Keratinocyte (primary cell): ENCODE measurements at regions not wholly inside any gene's neighbourhood (a gene's known extent, or its start where the extent isn't known, plus 50 kb on each side); places are given as distances from the start of the nearest gene placed in this dataset.
"Not testable (repeated sequence)": the region's sequence is repeated elsewhere in the genome, so short reads cannot be mapped to it uniquely, and the experiment has no call there.

Experiments used
- DNase-seq: peaks from one replicate; pipeline ENCODE4 v3.0.0-alpha.2; 2011; ENCODE audit warnings: low read depth, missing footprints, low spot score
- FAIRE-seq: peaks from 2 replicates; lab custom pipeline; 2011; peaks lifted over from hg19 to GRCh38; lab: Jason Lieb, UNC
- H2AFZ ChIP-seq: 2 replicates; pipeline ENCODE4 v1.6.0; 2012; ENCODE audit warnings: low read length, control low read depth, inconsistent platforms; ENCODE audit not compliant: control insufficient read depth
- H3K27ac ChIP-seq: 2 replicates; pipeline ENCODE4 v1.5.1; 2011; ENCODE audit warnings: low read length; ENCODE audit not compliant: control insufficient read depth, insufficient read depth
- H3K27me3 ChIP-seq: 3 replicates; pipeline ENCODE4 v1.6.0; 2011; ENCODE audit warnings: low read length; ENCODE audit not compliant: control insufficient read depth, insufficient read depth; ENCODE audit errors: extremely low read depth
- H3K36me3 ChIP-seq, 2 experiments: 2 replicates in 1 of 2; 3 replicates in 1 of 2; pipeline ENCODE4 v1.5.1; 2011; ENCODE audit warnings: low read length in 2 of 2, mild to moderate bottlenecking in 1 of 2; ENCODE audit not compliant: control insufficient read depth in 2 of 2, insufficient read depth in 2 of 2; ENCODE audit errors: extremely low read depth in 1 of 2
- H3K4me1 ChIP-seq: 3 replicates; pipeline ENCODE4 v1.5.1; 2011; ENCODE audit warnings: low read length; ENCODE audit not compliant: control insufficient read depth, insufficient read depth; ENCODE audit errors: extremely low read depth
- H3K4me2 ChIP-seq: 3 replicates; pipeline ENCODE4 v1.6.0; 2011; ENCODE audit warnings: low read depth, low read length; ENCODE audit not compliant: control insufficient read depth, insufficient read depth; ENCODE audit errors: extremely low read depth
- H3K4me3 ChIP-seq, 3 experiments: fragments of 200-600 bp in 1 of 3; sonication (generic) in 1 of 3; 2 replicates in 2 of 3; 3 replicates in 1 of 3; pipeline ENCODE4 v1.5.1; 2011 to 2016; ENCODE audit warnings: low read length in 3 of 3, mild to moderate bottlenecking in 3 of 3, control low read depth in 2 of 3, inconsistent platforms in 1 of 3, low read depth in 1 of 3, mixed read lengths in 1 of 3, mixed run types in 1 of 3, moderate library complexity in 1 of 3; ENCODE audit not compliant: control insufficient read depth in 2 of 3, insufficient read depth in 2 of 3; ENCODE audit errors: extremely low read depth in 1 of 3
- H3K79me2 ChIP-seq: 2 replicates; pipeline ENCODE4 v1.6.0; 2012; ENCODE audit warnings: low read length; ENCODE audit not compliant: control insufficient read depth, insufficient read depth
- H3K9ac ChIP-seq: 3 replicates; pipeline ENCODE4 v1.6.0; 2011; ENCODE audit warnings: low read length; ENCODE audit not compliant: control insufficient read depth, insufficient read depth; ENCODE audit errors: extremely low read depth
- H3K9me1 ChIP-seq: 3 replicates; pipeline ENCODE4 v1.6.0; 2011; ENCODE audit warnings: low read length; ENCODE audit not compliant: control insufficient read depth, insufficient read depth; ENCODE audit errors: extremely low read depth
- H3K9me3 ChIP-seq: 2 replicates; pipeline ENCODE4 v1.5.1; 2012; ENCODE audit warnings: low read depth, low read length; ENCODE audit not compliant: control insufficient read depth
- H4K20me1 ChIP-seq: 3 replicates; pipeline ENCODE4 v1.6.0; 2011; ENCODE audit warnings: low read length; ENCODE audit not compliant: control insufficient read depth, insufficient read depth; ENCODE audit errors: extremely low read depth
- EZH2 ChIP-seq: IDR thresholded peaks from one replicate; pipeline ENCODE4 v1.6.1; 2012; ENCODE audit warnings: inconsistent platforms, mild to moderate bottlenecking, low read length, moderate library complexity
- dilution Hi-C: fragments of 300-500 bp; cut with MboI; formaldehyde crosslinking; loops from one replicate; pipeline ENCODE4 v1.7.0; 2020; ENCODE audit warnings: low sequenced_read_pairs; ENCODE audit not compliant: extremely low pct_ligation_motif_present
- TF ChIP-seq, protein P1 (sequence below), 3 experiments: IDR thresholded peaks in 1 of 3; conservative IDR thresholded peaks in 1 of 3; optimal IDR thresholded peaks in 1 of 3; 2 replicates in 2 of 3; 3 replicates in 1 of 3; pipeline versions ENCODE3 to v1.5.1; 2011; ENCODE audit warnings: low read length in 3 of 3, mild to moderate bottlenecking in 3 of 3, moderate library complexity in 2 of 3, control low read depth in 1 of 3, inconsistent platforms in 1 of 3; ENCODE audit not compliant: insufficient read depth in 2 of 3; ENCODE audit errors: extremely low read depth in 1 of 3

DNA sequence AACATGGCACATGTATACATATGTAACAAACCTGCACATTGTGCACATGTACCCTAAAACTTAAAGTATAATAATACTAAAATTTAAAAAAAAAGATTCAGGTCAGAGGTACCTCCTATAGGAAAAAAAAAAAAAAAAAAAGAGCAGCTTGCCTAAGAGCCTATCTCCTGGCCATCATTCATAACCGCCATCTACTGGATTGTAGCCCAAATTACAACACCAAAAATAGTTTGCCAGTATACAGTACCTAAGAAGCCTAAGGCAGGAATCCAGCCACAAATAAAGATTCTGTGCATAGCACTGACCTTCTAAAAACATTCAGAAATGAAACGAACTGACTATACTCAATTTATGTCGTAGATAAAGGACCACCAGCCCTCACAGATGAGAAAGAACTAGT, 438.4 kb upstream of the ADGRB3 start:
- Histone ChIP-seq H3K36me3 (no peaks in the 10 kb centered on the region), H3K9me3 (no peaks in the 10 kb centered on the region), H4K20me1 (no peaks in the 10 kb centered on the region), H2AFZ (no peak overlapping the region), H3K4me2 (no peak overlapping the region), H3K4me3 (no peak overlapping the region), H3K27ac (no peak overlapping the region), H3K79me2 (no peaks in the 10 kb centered on the region), H3K4me1 (no peaks in the 10 kb centered on the region), H3K9me1 (no peaks in the 10 kb centered on the region), H3K9ac (no peak overlapping the region), H3K27me3 (no peaks in the 10 kb centered on the region)
- TF ChIP-seq, protein P1, sequence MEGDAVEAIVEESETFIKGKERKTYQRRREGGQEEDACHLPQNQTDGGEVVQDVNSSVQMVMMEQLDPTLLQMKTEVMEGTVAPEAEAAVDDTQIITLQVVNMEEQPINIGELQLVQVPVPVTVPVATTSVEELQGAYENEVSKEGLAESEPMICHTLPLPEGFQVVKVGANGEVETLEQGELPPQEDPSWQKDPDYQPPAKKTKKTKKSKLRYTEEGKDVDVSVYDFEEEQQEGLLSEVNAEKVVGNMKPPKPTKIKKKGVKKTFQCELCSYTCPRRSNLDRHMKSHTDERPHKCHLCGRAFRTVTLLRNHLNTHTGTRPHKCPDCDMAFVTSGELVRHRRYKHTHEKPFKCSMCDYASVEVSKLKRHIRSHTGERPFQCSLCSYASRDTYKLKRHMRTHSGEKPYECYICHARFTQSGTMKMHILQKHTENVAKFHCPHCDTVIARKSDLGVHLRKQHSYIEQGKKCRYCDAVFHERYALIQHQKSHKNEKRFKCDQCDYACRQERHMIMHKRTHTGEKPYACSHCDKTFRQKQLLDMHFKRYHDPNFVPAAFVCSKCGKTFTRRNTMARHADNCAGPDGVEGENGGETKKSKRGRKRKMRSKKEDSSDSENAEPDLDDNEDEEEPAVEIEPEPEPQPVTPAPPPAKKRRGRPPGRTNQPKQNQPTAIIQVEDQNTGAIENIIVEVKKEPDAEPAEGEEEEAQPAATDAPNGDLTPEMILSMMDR (optimal IDR thresholded peaks at IDR 0.05 in 1 of 3, IDR thresholded peaks at IDR 0.05 in 1 of 3, conservative IDR thresholded peaks at IDR 0.05 in 1 of 3; ENCODE audit: extremely low read depth in 1 of 3, insufficient read depth in 2 of 3, low read length in 3 of 3), result peak in 1 of 3 experiments; percentile 7
- TF ChIP-seq EZH2, result no peak
- FAIRE-seq (no peak), DNase-seq (no peak)
- dilution Hi-C loops, result no loop called here

DNA sequence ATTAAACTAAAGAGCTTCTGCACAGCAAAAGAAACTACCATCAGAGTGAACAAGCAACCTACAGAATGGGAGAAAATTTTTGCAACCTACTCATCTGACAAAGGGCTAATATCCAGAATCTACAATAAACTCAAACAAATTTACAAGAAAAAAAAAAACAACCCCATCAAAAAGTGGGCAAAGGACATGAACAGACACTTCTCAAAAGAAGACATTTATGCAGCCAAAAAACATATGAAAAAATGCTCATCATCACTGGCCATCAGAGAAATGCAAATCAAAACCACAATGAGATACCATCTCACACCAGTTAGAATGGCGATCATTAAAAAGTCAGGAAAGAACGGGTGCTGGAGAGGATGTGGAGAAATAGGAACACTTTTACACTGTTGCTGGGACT, 439.3 kb upstream of the ADGRB3 start:
- H3K9ac ChIP-seq, H3K9me1 ChIP-seq, H2AFZ ChIP-seq, H3K4me3 ChIP-seq, DNase-seq, H3K27me3 ChIP-seq, H4K20me1 ChIP-seq, H3K27ac ChIP-seq, H3K4me2 ChIP-seq, FAIRE-seq, H3K36me3 ChIP-seq, H3K4me1 ChIP-seq, H3K79me2 ChIP-seq, H3K9me3 ChIP-seq, dilution Hi-C loops: not testable (repeated sequence)

DNA sequence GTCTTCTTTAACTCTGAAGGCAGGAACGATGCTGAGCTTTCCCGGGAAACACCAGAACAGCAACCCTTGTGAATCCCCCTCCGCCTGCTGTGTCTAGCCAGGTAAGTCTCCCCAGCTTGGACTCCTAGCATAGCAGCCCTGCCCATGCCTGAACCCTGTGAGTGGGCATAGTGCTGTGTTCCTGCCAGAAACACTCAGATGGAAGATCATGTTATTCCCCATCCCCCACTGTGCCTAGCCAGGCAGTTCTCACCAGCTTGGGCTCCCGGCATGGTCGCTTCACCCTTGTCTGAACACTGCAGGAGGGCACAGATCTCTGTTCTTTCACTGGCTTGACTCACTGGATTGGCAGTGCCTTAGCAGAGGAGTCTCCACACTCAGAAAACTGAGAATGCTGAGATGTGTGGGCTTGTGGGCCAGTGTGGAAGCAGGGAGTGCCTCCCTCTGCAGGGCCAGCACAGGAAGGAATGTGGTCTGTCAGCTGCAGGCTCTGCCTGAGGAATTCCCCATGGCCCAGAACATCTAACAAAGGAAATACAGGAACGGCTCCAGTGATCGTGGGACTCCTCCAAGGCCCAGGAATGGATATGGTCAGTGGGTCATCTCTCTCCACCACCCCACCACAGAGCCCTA, 440.1 kb upstream of the ADGRB3 start:
- no peak overlapping the region for H3K4me3 ChIP-seq
- FAIRE-seq, result no peak

More for the DNA sequence above, 440.1 kb upstream of the ADGRB3 start:
- H3K27ac ChIP-seq, result no peak overlapping the region
- H4K20me1 ChIP-seq, result no peaks in the 10 kb centered on the region
- no peak overlapping the region for H3K9ac ChIP-seq
- no peaks in the 10 kb centered on the region for H3K36me3 ChIP-seq
- no peaks in the 10 kb centered on the region for H3K79me2 ChIP-seq
- H3K9me1 ChIP-seq, result no peaks in the 10 kb centered on the region
- H3K27me3 ChIP-seq, result no peaks in the 10 kb centered on the region
- no peaks in the 10 kb centered on the region for H3K4me1 ChIP-seq
- H2AFZ ChIP-seq, result no peak overlapping the region
- no peak overlapping the region for H3K4me2 ChIP-seq
- no peak for TF ChIP-seq EZH2
- TF ChIP-seq, protein P1 (optimal IDR thresholded peaks at IDR 0.05 in 1 of 3, IDR thresholded peaks at IDR 0.05 in 1 of 3, conservative IDR thresholded peaks at IDR 0.05 in 1 of 3; ENCODE audit: extremely low read depth in 1 of 3, insufficient read depth in 2 of 3, low read length in 3 of 3), result no peak
- dilution Hi-C loops, result no loop called here
- no peaks in the 10 kb centered on the region for H3K9me3 ChIP-seq
- DNase-seq, result no peak
